GM12872 (cell line): ENCODE measurements at regions not wholly inside any gene's neighbourhood (a gene's known extent, or its start where the extent isn't known, plus 50 kb on each side); places are given as distances from the start of the nearest gene placed in this dataset.

Experiments
- CTCF ChIP-seq: IDR thresholded peaks from 3 replicates; pipeline ENCODE4 v1.5.1; 2011; ENCODE audit warnings: low read depth, mild to moderate bottlenecking, low read length, moderate library complexity; ENCODE audit not compliant: insufficient read depth

- no peak for TF ChIP-seq CTCF
These were observed 78.1 kb upstream of the YWHAQ start for GRCh38 chr2:9708683-9709538.

GRCh38 chr2:9709539-9710285 lies 78.9 kb upstream of the YWHAQ start:
- no peak for TF ChIP-seq CTCF

- TF ChIP-seq CTCF = no peak
These were observed 79.5 kb upstream of the YWHAQ start for GRCh38 chr2:9710311-9710710.

GRCh38 chr2:9712263-9712662 lies 81.5 kb upstream of the YWHAQ start:
- TF ChIP-seq CTCF = no peak

GRCh38 chr2:9714630-9715214 lies 83.9 kb upstream of the YWHAQ start:
- TF ChIP-seq CTCF = no peak

- TF ChIP-seq CTCF = no peak
These were observed 84.4 kb upstream of the YWHAQ start for GRCh38 chr2:9715238-9715637.

GRCh38 chr2:9717886-9718451 lies 87.2 kb upstream of the YWHAQ start:
- no peak for TF ChIP-seq CTCF
